ENCODE measurements at regions not wholly inside any gene's neighbourhood (a gene's known extent, or its start where the extent isn't known, plus 50 kb on each side); places are given as distances from the start of the nearest gene placed in this dataset.

DNA sequence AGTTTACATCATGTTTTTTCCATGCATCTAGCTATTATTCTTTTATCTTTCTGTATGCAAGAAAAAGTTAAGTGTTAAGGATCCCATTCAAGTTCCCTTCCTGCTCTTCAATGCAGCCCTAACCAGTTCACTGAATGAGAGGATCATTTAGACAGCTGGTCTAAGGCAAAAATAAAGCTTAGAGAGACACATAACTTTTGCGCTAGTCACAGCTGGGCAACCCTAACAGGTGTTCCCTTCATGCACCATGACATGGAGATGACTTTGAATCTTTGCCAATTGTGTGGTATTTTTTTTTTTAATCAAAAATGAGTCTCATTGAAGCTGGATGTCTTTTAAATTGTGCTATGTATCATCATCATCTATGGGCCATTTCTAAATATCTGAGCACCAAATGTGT, 393.8 kb upstream of the CYRIA start:
- Mint-ChIP-seq H3K36me3 (ENCODE audit: low read depth) (no peaks in the 10 kb centered on the region), H3K27me3 (ENCODE audit: insufficient read depth) (peaks cover 64% of the 10 kb centered on the region), H3K27ac (no peak overlapping the region), H3K4me3 (no peak overlapping the region), H3K4me1 (peaks cover 37% of the 10 kb centered on the region), H3K9me3 (no peaks in the 10 kb centered on the region)
- no peaks in the 10 kb centered on the region for H3K9me3 ChIP-seq (ENCODE audit: control insufficient read depth, low read length)
- H3K27me3 ChIP-seq (ENCODE audit: control insufficient read depth, insufficient read depth, low read length, poor library complexity, severe bottlenecking), result peaks cover 60% of the 10 kb centered on the region
- WGBS, 2 experiments (ENCODE audit: insufficient coverage in 1 of 2, insufficient read length in 1 of 2), result 88 to 92% methylated on average over 1 of the region's 1 CpG
- DNase-seq, result no peak
- H3K27ac ChIP-seq (ENCODE audit: low read depth, low read length), result no peak overlapping the region
- no peak overlapping the region for H3K4me3 ChIP-seq (ENCODE audit: low read length)
- no peak overlapping the region for H3K9ac ChIP-seq (ENCODE audit: extremely low read depth, low read length, poor library complexity, severe bottlenecking)
- no peaks in the 10 kb centered on the region for H3K36me3 ChIP-seq (ENCODE audit: control insufficient read depth, insufficient read depth, low read length)
- TF ChIP-seq, protein P1, sequence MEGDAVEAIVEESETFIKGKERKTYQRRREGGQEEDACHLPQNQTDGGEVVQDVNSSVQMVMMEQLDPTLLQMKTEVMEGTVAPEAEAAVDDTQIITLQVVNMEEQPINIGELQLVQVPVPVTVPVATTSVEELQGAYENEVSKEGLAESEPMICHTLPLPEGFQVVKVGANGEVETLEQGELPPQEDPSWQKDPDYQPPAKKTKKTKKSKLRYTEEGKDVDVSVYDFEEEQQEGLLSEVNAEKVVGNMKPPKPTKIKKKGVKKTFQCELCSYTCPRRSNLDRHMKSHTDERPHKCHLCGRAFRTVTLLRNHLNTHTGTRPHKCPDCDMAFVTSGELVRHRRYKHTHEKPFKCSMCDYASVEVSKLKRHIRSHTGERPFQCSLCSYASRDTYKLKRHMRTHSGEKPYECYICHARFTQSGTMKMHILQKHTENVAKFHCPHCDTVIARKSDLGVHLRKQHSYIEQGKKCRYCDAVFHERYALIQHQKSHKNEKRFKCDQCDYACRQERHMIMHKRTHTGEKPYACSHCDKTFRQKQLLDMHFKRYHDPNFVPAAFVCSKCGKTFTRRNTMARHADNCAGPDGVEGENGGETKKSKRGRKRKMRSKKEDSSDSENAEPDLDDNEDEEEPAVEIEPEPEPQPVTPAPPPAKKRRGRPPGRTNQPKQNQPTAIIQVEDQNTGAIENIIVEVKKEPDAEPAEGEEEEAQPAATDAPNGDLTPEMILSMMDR (conservative IDR thresholded peaks at IDR 0.05), result no peak
- peaks cover 13% of the 10 kb centered on the region for H3K4me1 ChIP-seq (ENCODE audit: control insufficient read depth, insufficient read depth, low read length)

DNA sequence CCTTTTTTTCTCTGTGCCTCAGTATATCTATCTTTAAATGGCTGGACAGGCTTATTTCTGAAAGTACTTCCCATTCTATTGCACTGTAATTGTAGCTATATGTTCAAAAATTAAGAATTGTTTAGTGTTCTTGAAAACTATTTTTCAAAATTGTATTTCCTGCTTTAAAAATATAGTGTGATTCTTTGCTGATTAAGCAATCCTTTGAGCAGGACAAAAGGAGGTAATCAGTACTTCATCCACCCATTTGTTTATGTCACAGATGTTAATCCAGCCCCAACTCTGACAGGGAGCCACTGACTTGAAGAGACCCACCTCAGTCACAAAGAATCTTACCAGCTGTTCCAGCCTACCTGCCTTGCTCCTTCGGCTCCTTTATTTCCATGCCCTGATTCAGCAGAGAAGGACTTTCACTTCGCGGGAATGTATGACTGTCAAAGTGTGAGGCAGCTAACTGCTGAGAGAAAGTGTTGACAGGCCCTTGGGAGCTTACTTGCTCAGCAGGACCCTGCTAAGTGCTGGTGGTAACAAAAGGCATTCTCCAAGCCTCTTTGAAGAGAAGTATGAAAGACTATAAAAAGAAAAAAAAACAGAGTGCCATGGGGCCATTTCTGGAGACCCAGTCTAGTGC, 393.3 kb upstream of the CYRIA start:
- H3K4me3 Mint-ChIP-seq, result no peak overlapping the region
- TF ChIP-seq, protein P1 (conservative IDR thresholded peaks at IDR 0.05), result no peak
- peaks cover 63% of the 10 kb centered on the region for H3K27me3 Mint-ChIP-seq (ENCODE audit: insufficient read depth)
- peak; percentile 87 for DNase-seq
- H3K27me3 ChIP-seq (ENCODE audit: control insufficient read depth, insufficient read depth, low read length, poor library complexity, severe bottlenecking), result peaks cover 60% of the 10 kb centered on the region
- H3K9me3 ChIP-seq (ENCODE audit: control insufficient read depth, low read length), result no peaks in the 10 kb centered on the region
- no peaks in the 10 kb centered on the region for H3K36me3 Mint-ChIP-seq (ENCODE audit: low read depth)
- H3K9ac ChIP-seq (ENCODE audit: extremely low read depth, low read length, poor library complexity, severe bottlenecking), result no peak overlapping the region
- no peak overlapping the region for H3K27ac Mint-ChIP-seq
- WGBS, 2 experiments (ENCODE audit: insufficient coverage in 1 of 2, insufficient read length in 1 of 2), result 12% methylated on average over 3 of the region's 3 CpGs; no CpG with 5 or more reads in 1 of the 2 experiments
- peaks cover 42% of the 10 kb centered on the region for H3K4me1 Mint-ChIP-seq
- H3K9me3 Mint-ChIP-seq, result no peaks in the 10 kb centered on the region
- no peak overlapping the region for H3K4me3 ChIP-seq (ENCODE audit: low read length)
- H3K4me1 ChIP-seq (ENCODE audit: control insufficient read depth, insufficient read depth, low read length), result peaks cover 17% of the 10 kb centered on the region
- no peaks in the 10 kb centered on the region for H3K36me3 ChIP-seq (ENCODE audit: control insufficient read depth, insufficient read depth, low read length)
- H3K27ac ChIP-seq (ENCODE audit: low read depth, low read length), result no peak overlapping the region

DNA sequence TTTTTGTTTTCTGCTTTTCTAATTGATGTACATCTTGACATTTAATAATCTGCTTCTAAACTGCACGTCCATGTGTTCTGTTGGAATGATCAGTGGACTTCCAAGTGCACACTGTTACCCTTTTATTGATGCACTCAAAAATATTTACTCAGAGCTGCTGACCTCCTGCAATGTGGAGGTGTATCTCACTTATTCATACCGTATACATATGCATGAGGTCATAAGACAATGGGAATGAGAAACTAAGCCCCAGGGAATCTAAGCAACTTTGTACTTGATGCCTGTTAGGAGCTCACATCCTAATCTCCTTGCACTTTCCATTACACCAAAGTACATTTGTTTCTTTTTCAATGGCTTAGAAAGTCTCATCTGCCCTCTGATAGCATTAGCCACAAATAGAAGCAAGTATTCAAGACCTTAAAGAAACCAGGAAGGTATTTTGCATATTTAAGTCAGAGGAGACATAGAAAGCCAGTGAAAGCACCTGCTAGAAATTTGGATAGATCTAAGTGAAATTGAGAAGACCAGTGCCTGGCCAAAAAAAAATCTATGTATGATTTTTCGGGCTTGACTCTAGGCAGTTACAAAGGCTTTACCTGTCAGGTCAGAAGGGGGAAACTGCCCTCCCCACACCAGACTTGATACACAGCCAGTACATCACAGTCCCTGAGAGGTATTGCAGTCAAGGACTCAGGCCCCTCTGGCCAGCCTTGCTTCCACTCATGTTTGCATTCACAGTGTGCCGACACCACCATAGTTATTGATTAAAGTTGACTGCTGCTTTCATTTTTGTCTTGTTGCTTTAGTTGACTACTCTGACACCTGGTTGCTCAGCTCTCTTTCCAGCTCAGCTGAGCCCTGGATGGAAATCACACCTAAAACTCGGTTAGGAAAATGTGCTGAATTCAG, 391.7 kb upstream of the CYRIA start:
- H3K4me1 Mint-ChIP-seq, result peaks cover 47% of the 10 kb centered on the region
- Histone ChIP-seq H3K27me3 (ENCODE audit: control insufficient read depth, insufficient read depth, low read length, poor library complexity, severe bottlenecking) (peaks cover 60% of the 10 kb centered on the region), H3K27ac (ENCODE audit: low read depth, low read length) (no peak overlapping the region), H3K36me3 (ENCODE audit: control insufficient read depth, insufficient read depth, low read length) (no peaks in the 10 kb centered on the region), H3K9me3 (ENCODE audit: control insufficient read depth, low read length) (no peaks in the 10 kb centered on the region), H3K4me1 (ENCODE audit: control insufficient read depth, insufficient read depth, low read length) (peaks cover 21% of the 10 kb centered on the region), H3K4me3 (ENCODE audit: low read length) (no peak overlapping the region), H3K9ac (ENCODE audit: extremely low read depth, low read length, poor library complexity, severe bottlenecking) (no peak overlapping the region)
- H3K9me3 Mint-ChIP-seq, result no peaks in the 10 kb centered on the region
- TF ChIP-seq, protein P1 (conservative IDR thresholded peaks at IDR 0.05), result no peak
- H3K36me3 Mint-ChIP-seq (ENCODE audit: low read depth), result no peaks in the 10 kb centered on the region
- H3K27me3 Mint-ChIP-seq (ENCODE audit: insufficient read depth), result peaks cover 60% of the 10 kb centered on the region
- no peak overlapping the region for H3K27ac Mint-ChIP-seq
- DNase-seq, result no peak
- 84 to 93% methylated on average over 4 to 5 of the region's 5 CpGs for WGBS, 2 experiments (ENCODE audit: insufficient coverage in 1 of 2, insufficient read length in 1 of 2)
- H3K4me3 Mint-ChIP-seq, result no peak overlapping the region

Data from endodermal cell (in vitro differentiated cells).